NCI-H128 (cell line): ENCODE measurements at regions not wholly inside any gene's neighbourhood (a gene's known extent, or its start where the extent isn't known, plus 50 kb on each side); places are given as distances from the start of the nearest gene placed in this dataset.
"Not testable (repeated sequence)": the region's sequence is repeated elsewhere in the genome, so short reads cannot be mapped to it uniquely, and the experiment has no call there.

Source experiments
- DNase-seq: peaks from one replicate; lab custom pipeline; 2025; ENCODE audit not compliant: unreplicated experiment; lab: John Stamatoyannopoulos, UW

- DNase-seq = no peak
Measured at GRCh38 chr17:70683936-70684335, 514.6 kb downstream of the KCNJ2 start.

GRCh38 chr17:70687421-70687820 is 518.1 kb downstream of the KCNJ2 start:
- no peak for DNase-seq

GRCh38 chr17:70691150-70691549 is 521.8 kb downstream of the KCNJ2 start:
- no peak for DNase-seq

- no peak for DNase-seq
Measured at GRCh38 chr17:70699408-70699807, 530.1 kb downstream of the KCNJ2 start.

GRCh38 chr17:70702683-70703255 is 533.4 kb downstream of the KCNJ2 start:
- DNase-seq = no peak

GRCh38 chr17:70709596-70709995 is 540.3 kb downstream of the KCNJ2 start:
- DNase-seq = no peak

GRCh38 chr17:70713694-70714093 is 544.4 kb downstream of the KCNJ2 start:
- no peak for DNase-seq

GRCh38 chr17:70716551-70716950 is 547.2 kb downstream of the KCNJ2 start:
- DNase-seq = no peak

GRCh38 chr17:70717042-70717441 is 547.7 kb downstream of the KCNJ2 start:
- DNase-seq = no peak

GRCh38 chr17:70736375-70736957 is 567.1 kb downstream of the KCNJ2 start:
- DNase-seq = no peak

- no peak for DNase-seq
Measured at GRCh38 chr17:70739065-70739464, 569.7 kb downstream of the KCNJ2 start.

GRCh38 chr17:70746574-70746973 is 577.2 kb downstream of the KCNJ2 start:
- DNase-seq = not testable (repeated sequence)

GRCh38 chr17:70750983-70751382 is 581.7 kb downstream of the KCNJ2 start:
- no peak for DNase-seq

GRCh38 chr17:70752461-70752860 is 583.1 kb downstream of the KCNJ2 start:
- not testable (repeated sequence) for DNase-seq

GRCh38 chr17:70752966-70753467 is 583.7 kb downstream of the KCNJ2 start:
- DNase-seq = no peak

- no peak for DNase-seq
Measured at GRCh38 chr17:70763018-70763417, 593.7 kb downstream of the KCNJ2 start.

- DNase-seq = no peak
Measured at GRCh38 chr17:70767102-70767701, 597.9 kb downstream of the KCNJ2 start.

- DNase-seq = no peak
Measured at GRCh38 chr17:70769956-70770355, 600.6 kb downstream of the KCNJ2 start.

GRCh38 chr17:70771804-70772386 is 602.6 kb downstream of the KCNJ2 start:
- DNase-seq = no peak

- DNase-seq = no peak
Measured at GRCh38 chr17:70772761-70773160, 603.4 kb downstream of the KCNJ2 start.

- DNase-seq = no peak
Measured at GRCh38 chr17:70773258-70773657, 603.9 kb downstream of the KCNJ2 start.
